K562 (cell line): ENCODE measurements at regions not wholly inside any gene's neighbourhood (a gene's known extent, or its start where the extent isn't known, plus 50 kb on each side); places are given as distances from the start of the nearest gene placed in this dataset.

Experiments
- ATAC-seq: fragments of 200-7000 bp; cut with Tn5 transposase; 3 replicates; pipeline ENCODE4 v1.9.1; 2020; ENCODE audit warnings: moderate library complexity
- BruUV-seq: library from RNA; stranded (reverse); fragments of 400-500 nt; replicated peaks from 2 replicates; lab custom pipeline; 2021; lab: Mats Ljungman, UMichigan
- CTCF ChIA-PET: fragments of 300-600 bp; formaldehyde crosslinking; extraction: SDS; loops from one replicate; lab custom pipeline; 2021; ENCODE audit warnings: low intra/inter-chr PET ratio; lab: Yijun Ruan, JAX
- POLR2A ChIA-PET: fragments of 300-600, 350-650 bp; sonication (Branson Sonifier 250); formaldehyde crosslinking; extraction: SDS; loops from one replicate; lab custom pipeline; 2021; ENCODE audit warnings: antibody characterized with exemption, inconsistent platforms; lab: Yijun Ruan, JAX
- DNase-seq, 4 experiments: peaks; one replicate each; pipeline versions ENCODE4 v3.0.0 to v3.0.0-alpha.2; 2011 to 2018; ENCODE audit warnings: low spot score in 3 of 4, mixed read lengths in 3 of 4; ENCODE audit errors: extremely low read depth in 1 of 4
- FAIRE-seq: peaks from 2 replicates; lab custom pipeline; 2011; peaks lifted over from hg19 to GRCh38; lab: Jason Lieb, UNC
- H2AFZ ChIP-seq: 2 replicates; pipeline ENCODE4 v1.6.0; 2011; ENCODE audit warnings: low read depth, low read length, control low read depth, inconsistent platforms
- H3K27ac ChIP-seq: fragments of 200-600 bp; 3 replicates; pipeline ENCODE4 v1.8.0; 2011; ENCODE audit warnings: low read depth, mild to moderate bottlenecking, control low read depth, inconsistent platforms, low read length, moderate library complexity, mixed read lengths; ENCODE audit errors: extremely low read depth
- H3K27me3 ChIP-seq, 2 experiments: fragments of 300-600 bp in 1 of 2; 2 replicates in 1 of 2; 3 replicates in 1 of 2; pipeline versions ENCODE4 v1.6.0 to v1.8.0; 2011; ENCODE audit warnings: inconsistent platforms in 2 of 2, low read length in 2 of 2, mild to moderate bottlenecking in 1 of 2, mixed read lengths in 1 of 2, moderate library complexity in 1 of 2; ENCODE audit not compliant: control insufficient read depth in 2 of 2, insufficient read depth in 2 of 2
- H3K36me3 ChIP-seq: fragments of 300-600 bp; 3 replicates; pipeline ENCODE4 v1.8.0; 2011; ENCODE audit warnings: mild to moderate bottlenecking, low read length, inconsistent platforms; ENCODE audit not compliant: control insufficient read depth, insufficient read depth
- H3K4me1 ChIP-seq, 2 experiments: fragments of 200-600 bp in 1 of 2; replicated peaks in 1 of 2; 2 replicates in 1 of 2; 3 replicates in 1 of 2; pipeline versions ENCODE4 v1.5.1 to v1.8.0; 2011; ENCODE audit warnings: inconsistent platforms in 2 of 2, low read length in 2 of 2, mild to moderate bottlenecking in 1 of 2, mixed read lengths in 1 of 2, moderate library complexity in 1 of 2; ENCODE audit not compliant: control insufficient read depth in 2 of 2, insufficient read depth in 2 of 2
- H3K4me2 ChIP-seq: 2 replicates; pipeline ENCODE4 v1.6.1; 2011; ENCODE audit warnings: low read length, control low read depth, inconsistent platforms, mixed read lengths; ENCODE audit not compliant: insufficient read depth
- H3K4me3 ChIP-seq: fragments of 200-600 bp; sonication (generic), shearing (Covaris generic); 2 replicates; pipeline ENCODE4 v1.5.1; 2016; ENCODE audit warnings: control low read depth, inconsistent platforms
- H3K79me2 ChIP-seq: fragments of 200-600 bp; 3 replicates; pipeline ENCODE4 v1.8.0; 2011; ENCODE audit warnings: low read length, inconsistent platforms; ENCODE audit not compliant: control insufficient read depth, insufficient read depth
- H3K9ac ChIP-seq, 2 experiments: 2 replicates each; pipeline versions ENCODE4 v1.6.0 to v1.6.1; 2011; ENCODE audit warnings: low read depth in 2 of 2, low read length in 2 of 2, control low read depth in 1 of 2, inconsistent platforms in 1 of 2, mild to moderate bottlenecking in 1 of 2, mixed read lengths in 1 of 2; ENCODE audit not compliant: insufficient read depth in 1 of 2
- H3K9me1 ChIP-seq: one replicate; pipeline ENCODE4 v1.6.0; 2011; ENCODE audit warnings: inconsistent platforms, mild to moderate bottlenecking, low read length, moderate library complexity; ENCODE audit not compliant: control insufficient read depth, insufficient read depth
- H3K9me3 ChIP-seq: replicated peaks from 2 replicates; pipeline ENCODE4 v1.5.1; 2011; ENCODE audit warnings: low read depth, low read length, inconsistent platforms; ENCODE audit not compliant: control insufficient read depth, insufficient read depth
- H4K20me1 ChIP-seq: replicated peaks from 2 replicates; pipeline ENCODE4 v1.6.1; 2011; ENCODE audit warnings: low read length, inconsistent platforms, mixed read lengths; ENCODE audit not compliant: control insufficient read depth, insufficient read depth
- BHLHE40 ChIP-seq: IDR thresholded peaks from 2 replicates; pipeline ENCODE4 v1.6.1; 2011; ENCODE audit warnings: low read length, improper control_type of control experiment
- CBX2 ChIP-seq: fragments of 200-600 bp; sonication (generic); IDR thresholded peaks from one replicate; pipeline ENCODE4 v1.6.1; 2012; ENCODE audit warnings: mild to moderate bottlenecking, low read length, inconsistent platforms; ENCODE audit not compliant: insufficient read depth, poor library complexity, severe bottlenecking
- E4F1 ChIP-seq: fragments of 250-450 bp; sonication (Bioruptor Pico); IDR thresholded peaks from 2 replicates; pipeline ENCODE4 v1.5.0; 2021; ENCODE audit warnings: mild to moderate bottlenecking, borderline replicate concordance
- EGR1 ChIP-seq: fragments of 450-650 bp; conservative IDR thresholded peaks from 2 replicates; pipeline ENCODE4 v1.6.1; 2017; ENCODE audit warnings: mild to moderate bottlenecking
- EZH2 ChIP-seq: IDR thresholded peaks from 2 replicates; pipeline ENCODE4 v1.6.1; 2012; ENCODE audit warnings: low read depth, mild to moderate bottlenecking, inconsistent platforms, low read length, borderline replicate concordance
- GABPB2 ChIP-seq: fragments of 250-450 bp; sonication (Bioruptor Pico); conservative IDR thresholded peaks from 2 replicates; pipeline ENCODE4 v1.5.1; 2021; ENCODE audit warnings: mild to moderate bottlenecking
- MIER1 ChIP-seq: fragments of 450-650 bp; IDR thresholded peaks from 2 replicates; pipeline ENCODE4 v1.6.1; 2016; ENCODE audit warnings: antibody characterized with exemption, mild to moderate bottlenecking, low read depth
- MYBL2 ChIP-seq, 2 experiments: fragments of 450-650 bp in 1 of 2; sonication (generic) in 1 of 2; formaldehyde crosslinking in 1 of 2; IDR thresholded peaks; 2 replicates each; pipeline versions ENCODE4 v1.6.1 to v1.8.1; 2017 to 2022; ENCODE audit warnings: borderline replicate concordance in 1 of 2, inconsistent platforms in 1 of 2, low read depth in 1 of 2, mild to moderate bottlenecking in 1 of 2, missing genetic modification reagents in 1 of 2, moderate library complexity in 1 of 2
- NBN ChIP-seq: fragments of 450-650 bp; IDR thresholded peaks from 2 replicates; pipeline ENCODE4 v1.6.1; 2016; ENCODE audit warnings: low read depth, mild to moderate bottlenecking
- PCBP2 ChIP-seq: fragments of 200-400 bp; formaldehyde crosslinking; IDR thresholded peaks from 2 replicates; pipeline ENCODE4 v1.6.1; 2018; ENCODE audit warnings: low read length, low read depth, mild to moderate bottlenecking, moderate library complexity; ENCODE audit not compliant: poor library complexity, severe bottlenecking
- RNF2 ChIP-seq: sonication (generic); IDR thresholded peaks from 2 replicates; pipeline ENCODE4 v1.6.1; 2016
- ZBTB11 ChIP-seq, 3 experiments: fragments of 200-800 bp in 1 of 3; fragments of 250-450 bp in 1 of 3; fragments of 450-650 bp in 1 of 3; sonication (Bioruptor Pico) in 1 of 3; sonication (Bioruptor generic) in 1 of 3; formaldehyde crosslinking in 1 of 3; IDR thresholded peaks; 2 replicates each; pipeline versions ENCODE4 v1.6.1 to v1.8.0; 2016 to 2022; ENCODE audit warnings: mild to moderate bottlenecking in 2 of 3, missing genetic modification characterization in 2 of 3, missing compliant biosample characterization in 1 of 3, moderate library complexity in 1 of 3
- ZC3H4 ChIP-seq: sonication (generic); formaldehyde crosslinking; IDR thresholded peaks from 2 replicates; pipeline ENCODE4 v1.9.0; 2021; ENCODE audit warnings: missing genetic modification reagents, borderline replicate concordance
- ZNF146 ChIP-seq: IDR thresholded peaks from one replicate; pipeline ENCODE4 v1.6.1; 2018; ENCODE audit warnings: missing compliant biosample characterization; ENCODE audit not compliant: unreplicated experiment
- ZNF398 ChIP-seq: fragments of 250-450 bp; sonication (Bioruptor Pico); IDR thresholded peaks from 2 replicates; pipeline ENCODE4 v1.8.0; 2021; ENCODE audit warnings: moderate library complexity, mild to moderate bottlenecking, inconsistent platforms
- WGBS: fragments of 100-300 bp; shearing (Covaris generic); methylation state at CpG from one replicate; pipeline ENCODE4 v1.1.6; 2016; ENCODE audit warnings: low coverage, mixed read lengths; ENCODE audit not compliant: insufficient coverage; ENCODE audit errors: missing lambda C conversion rate; 5-methylcytosine and 5-hydroxymethylcytosine counted together
- in situ Hi-C: fragments of 300-500 bp; cut with MboI; formaldehyde crosslinking; loops from 4 replicates; pipeline ENCODE4 v1.15.0; 2018; ENCODE audit warnings: inconsistent platforms, mixed read lengths
- intact Hi-C: fragments of 100-400 bp; cut with micrococcal nuclease; formaldehyde crosslinking; loops from 2 replicates; pipeline ENCODE4 v1.14.2; 2022

GRCh38 chr14:95025218-95025617, 132.1 kb downstream of the DICER1 start:
- no TSS peak for BruUV-seq
- no peak overlapping the region for H3K4me3 ChIP-seq
- intact Hi-C loops: no loop called here

More at GRCh38 chr14:95025218-95025617, 132.1 kb downstream of the DICER1 start:
- H3K4me2 ChIP-seq: no peak overlapping the region
- ChIA-PET CTCF (no interaction called here), POLR2A (no interaction called here)
- no peaks in the 10 kb centered on the region for H3K36me3 ChIP-seq
- no peaks in the 10 kb centered on the region for H3K9me3 ChIP-seq
- no peaks in the 10 kb centered on the region for H3K9me1 ChIP-seq
- DNase-seq (no peak), ATAC-seq (no peak), FAIRE-seq (no peak)
- H3K27ac ChIP-seq: no peak overlapping the region
- in situ Hi-C loops: no loop called here
- H3K9ac ChIP-seq: no peak overlapping the region
- TF ChIP-seq NBN: no peak
- no peak for TF ChIP-seq CBX2
- no peak for TF ChIP-seq ZNF398
- no peak for TF ChIP-seq GABPB2 (CRISPR knock-in tag)
- no peak for TF ChIP-seq ZC3H4 (CRISPR knock-in tag)
- TF ChIP-seq EGR1: no peak
- no peak for TF ChIP-seq BHLHE40
- no peak for TF ChIP-seq EZH2
- no peak for TF ChIP-seq PCBP2
- no peak for TF ChIP-seq ZBTB11 (CRISPR knock-in tag; IDR thresholded peaks at IDR 0.05)
- TF ChIP-seq E4F1 (CRISPR knock-in tag): no peak
- no peak for TF ChIP-seq MIER1
- TF ChIP-seq RNF2: no peak
- no peak for TF ChIP-seq MYBL2 (IDR thresholded peaks at IDR 0.05; ENCODE audit: low read depth)
- TF ChIP-seq MYBL2 (CRISPR knock-in tag; IDR thresholded peaks at IDR 0.05; ENCODE audit: borderline replicate concordance): no peak
- no peak for TF ChIP-seq ZNF146
- no peaks in the 10 kb centered on the region for H4K20me1 ChIP-seq
- no peak overlapping the region for H2AFZ ChIP-seq
- no peaks in the 10 kb centered on the region for H3K4me1 ChIP-seq
- H3K79me2 ChIP-seq: no peaks in the 10 kb centered on the region
- WGBS: 0% methylated on average over 4 of the region's 4 CpGs
- H3K27me3 ChIP-seq: no peaks in the 10 kb centered on the region
